Astrocyte (in vitro differentiated cells and primary cell): ENCODE measurements at regions not wholly inside any gene's neighbourhood (a gene's known extent, or its start where the extent isn't known, plus 50 kb on each side); places are given as distances from the start of the nearest gene placed in this dataset.

Experiments used
- DNase-seq: peaks from one replicate; pipeline ENCODE4 v3.0.0-alpha.2; 2010; ENCODE audit warnings: low read depth
- FAIRE-seq: peaks from 2 replicates; lab custom pipeline; 2011; peaks lifted over from hg19 to GRCh38; lab: Jason Lieb, UNC
- H2AFZ ChIP-seq: 2 replicates; pipeline ENCODE4 v1.6.0; 2012; ENCODE audit warnings: low read depth, low read length, inconsistent platforms
- H3K27ac ChIP-seq: 2 replicates; pipeline ENCODE4 v1.5.1; 2011; ENCODE audit warnings: low read depth, low read length, inconsistent platforms
- H3K27me3 ChIP-seq: 2 replicates; pipeline ENCODE4 v1.6.0; 2011; ENCODE audit warnings: low read length, inconsistent platforms; ENCODE audit not compliant: insufficient read depth
- H3K36me3 ChIP-seq: 2 replicates; pipeline ENCODE4 v1.5.1; 2011; ENCODE audit warnings: low read length, inconsistent platforms; ENCODE audit not compliant: insufficient read depth
- H3K4me1 ChIP-seq: 2 replicates; pipeline ENCODE4 v1.5.1; 2011; ENCODE audit warnings: low read length, inconsistent platforms; ENCODE audit not compliant: insufficient read depth
- H3K4me2 ChIP-seq: 2 replicates; pipeline ENCODE4 v1.6.0; 2012; ENCODE audit warnings: low read length, inconsistent platforms
- H3K4me3 ChIP-seq: 2 replicates; pipeline ENCODE4 v1.5.1; 2011; ENCODE audit warnings: low read depth, mild to moderate bottlenecking, low read length, inconsistent platforms; ENCODE audit not compliant: insufficient read depth
- H3K79me2 ChIP-seq: 2 replicates; pipeline ENCODE4 v1.6.0; 2012; ENCODE audit warnings: mild to moderate bottlenecking, low read length, inconsistent platforms; ENCODE audit not compliant: insufficient read depth
- H3K9ac ChIP-seq: 2 replicates; pipeline ENCODE4 v1.6.0; 2012; ENCODE audit warnings: mild to moderate bottlenecking, low read length, inconsistent platforms
- H3K9me3 ChIP-seq: 2 replicates; pipeline ENCODE4 v1.5.1; 2012; ENCODE audit warnings: low read depth, mild to moderate bottlenecking, low read length, inconsistent platforms; ENCODE audit not compliant: insufficient read depth
- H4K20me1 ChIP-seq: 2 replicates; pipeline ENCODE4 v1.6.0; 2012; ENCODE audit warnings: low read length, inconsistent platforms; ENCODE audit not compliant: insufficient read depth
- H3K27ac Mint-ChIP-seq: one replicate; pipeline ENCODE4 v1.8.0; 2021; ENCODE audit warnings: mild to moderate bottlenecking, mixed read lengths; ENCODE audit not compliant: unreplicated experiment
- H3K27me3 Mint-ChIP-seq: one replicate; pipeline ENCODE4 v1.8.0; 2021; ENCODE audit warnings: low read depth, mixed read lengths; ENCODE audit not compliant: unreplicated experiment
- H3K36me3 Mint-ChIP-seq: one replicate; pipeline ENCODE4 v1.8.0; 2021; ENCODE audit warnings: low read depth, mixed read lengths; ENCODE audit not compliant: unreplicated experiment
- H3K4me1 Mint-ChIP-seq: one replicate; pipeline ENCODE4 v1.8.0; 2021; ENCODE audit warnings: low read depth, mixed read lengths; ENCODE audit not compliant: unreplicated experiment
- H3K4me3 Mint-ChIP-seq: one replicate; pipeline ENCODE4 v1.8.0; 2021; ENCODE audit warnings: mild to moderate bottlenecking, moderate library complexity, mixed read lengths; ENCODE audit not compliant: unreplicated experiment
- H3K9me3 Mint-ChIP-seq: one replicate; pipeline ENCODE4 v1.8.0; 2021; ENCODE audit warnings: mild to moderate bottlenecking, mixed read lengths; ENCODE audit not compliant: unreplicated experiment
- EZH2 ChIP-seq: IDR thresholded peaks from 2 replicates; pipeline ENCODE4 v1.6.1; 2012; ENCODE audit warnings: mild to moderate bottlenecking, low read length, inconsistent platforms; ENCODE audit not compliant: insufficient read depth
- TF ChIP-seq, protein P1 (sequence below): IDR thresholded peaks from 2 replicates; pipeline ENCODE4 v1.5.1; 2011; ENCODE audit warnings: low read depth, mild to moderate bottlenecking, inconsistent platforms, low read length, moderate library complexity; ENCODE audit not compliant: insufficient read depth

DNA sequence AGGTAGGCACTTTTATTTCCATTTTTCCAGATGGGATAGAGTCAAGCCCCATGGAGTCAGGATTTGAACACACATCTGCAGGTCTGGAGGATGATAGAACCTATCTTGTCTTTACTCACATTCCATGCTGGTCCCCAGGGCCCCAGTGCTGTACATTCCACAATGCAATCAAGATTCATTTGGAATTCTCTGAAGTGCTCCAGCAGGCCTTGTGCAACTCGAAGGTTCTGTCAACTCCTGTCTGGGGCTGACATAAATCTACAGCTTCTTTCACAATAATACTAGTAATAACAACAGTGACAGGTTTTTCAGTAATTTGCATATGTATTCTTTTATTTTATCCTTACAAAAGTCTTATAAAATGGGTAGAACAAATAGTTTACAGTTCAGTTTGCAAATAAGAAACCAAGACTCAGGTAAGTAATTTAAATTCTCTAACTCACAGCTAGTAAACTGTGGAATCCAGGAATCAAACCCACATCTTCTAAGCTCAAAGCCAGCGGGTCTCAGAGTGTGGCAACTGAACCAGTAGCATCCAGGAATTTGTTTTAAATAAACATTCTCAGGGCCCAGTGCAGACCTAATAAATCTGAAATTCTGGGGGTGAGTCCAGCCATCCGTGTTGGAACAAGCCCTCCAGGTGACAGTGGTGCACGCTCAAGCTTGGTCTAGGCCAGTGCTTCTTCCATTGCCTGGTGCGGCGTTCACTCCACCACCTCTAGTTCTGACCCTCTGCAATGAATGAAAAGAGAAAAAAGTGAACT, 137.0 kb upstream of the TNFAIP3 start:
- no peaks in the 10 kb centered on the region for H3K9me3 Mint-ChIP-seq
- no peaks in the 10 kb centered on the region for H4K20me1 ChIP-seq
- no peaks in the 10 kb centered on the region for H3K79me2 ChIP-seq
- no peaks in the 10 kb centered on the region for H3K9me3 ChIP-seq
- no peak overlapping the region for H3K4me2 ChIP-seq
- H2AFZ ChIP-seq, result no peak overlapping the region
- H3K4me1 Mint-ChIP-seq, result peaks cover 10% of the 10 kb centered on the region
- FAIRE-seq (no peak), DNase-seq (no peak)
- H3K36me3 Mint-ChIP-seq, result no peaks in the 10 kb centered on the region
- H3K4me1 ChIP-seq, result peaks cover 12% of the 10 kb centered on the region
- H3K4me3 Mint-ChIP-seq, result no peak overlapping the region
- H3K4me3 ChIP-seq, result no peak overlapping the region
- no peak overlapping the region for H3K9ac ChIP-seq
- peaks cover 2% of the 10 kb centered on the region for H3K27me3 Mint-ChIP-seq
- H3K27me3 ChIP-seq, result no peaks in the 10 kb centered on the region
- no peaks in the 10 kb centered on the region for H3K36me3 ChIP-seq
- H3K27ac Mint-ChIP-seq, result no peak overlapping the region
- TF ChIP-seq EZH2, result no peak
- H3K27ac ChIP-seq, result no peak overlapping the region

DNA sequence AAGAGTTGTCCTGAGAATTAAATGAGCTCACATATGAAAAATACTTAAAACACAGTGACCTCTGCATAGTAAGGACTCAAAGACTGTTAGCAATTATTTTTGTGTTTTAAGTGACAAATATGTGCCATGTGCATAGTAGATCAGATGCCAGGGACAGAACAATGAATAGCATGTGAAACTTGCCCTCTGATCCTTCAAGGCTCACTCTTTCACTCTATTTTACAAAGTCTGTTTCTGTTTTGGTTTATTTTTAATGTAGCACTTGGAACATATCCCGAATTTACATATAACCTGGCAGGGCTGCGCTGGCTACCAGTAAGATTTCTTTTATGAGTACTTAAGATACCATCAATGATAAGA, 135.5 kb upstream of the TNFAIP3 start:
- no peaks in the 10 kb centered on the region for H3K9me3 ChIP-seq
- no peak overlapping the region for H3K4me3 Mint-ChIP-seq
- peaks cover 12% of the 10 kb centered on the region for H3K4me1 ChIP-seq
- no peaks in the 10 kb centered on the region for H4K20me1 ChIP-seq
- H3K4me2 ChIP-seq, result no peak overlapping the region
- H3K27ac Mint-ChIP-seq, result no peak overlapping the region
- H3K9me3 Mint-ChIP-seq, result no peaks in the 10 kb centered on the region
- no peak overlapping the region for H3K27ac ChIP-seq
- no peak overlapping the region for H3K4me3 ChIP-seq
- DNase-seq, result no peak
- H3K36me3 ChIP-seq, result no peaks in the 10 kb centered on the region
- H3K27me3 ChIP-seq, result no peaks in the 10 kb centered on the region
- H3K27me3 Mint-ChIP-seq, result peaks cover 2% of the 10 kb centered on the region
- no peaks in the 10 kb centered on the region for H3K36me3 Mint-ChIP-seq
- peaks cover 12% of the 10 kb centered on the region for H3K4me1 Mint-ChIP-seq
- TF ChIP-seq EZH2, result no peak
- TF ChIP-seq, protein P1, sequence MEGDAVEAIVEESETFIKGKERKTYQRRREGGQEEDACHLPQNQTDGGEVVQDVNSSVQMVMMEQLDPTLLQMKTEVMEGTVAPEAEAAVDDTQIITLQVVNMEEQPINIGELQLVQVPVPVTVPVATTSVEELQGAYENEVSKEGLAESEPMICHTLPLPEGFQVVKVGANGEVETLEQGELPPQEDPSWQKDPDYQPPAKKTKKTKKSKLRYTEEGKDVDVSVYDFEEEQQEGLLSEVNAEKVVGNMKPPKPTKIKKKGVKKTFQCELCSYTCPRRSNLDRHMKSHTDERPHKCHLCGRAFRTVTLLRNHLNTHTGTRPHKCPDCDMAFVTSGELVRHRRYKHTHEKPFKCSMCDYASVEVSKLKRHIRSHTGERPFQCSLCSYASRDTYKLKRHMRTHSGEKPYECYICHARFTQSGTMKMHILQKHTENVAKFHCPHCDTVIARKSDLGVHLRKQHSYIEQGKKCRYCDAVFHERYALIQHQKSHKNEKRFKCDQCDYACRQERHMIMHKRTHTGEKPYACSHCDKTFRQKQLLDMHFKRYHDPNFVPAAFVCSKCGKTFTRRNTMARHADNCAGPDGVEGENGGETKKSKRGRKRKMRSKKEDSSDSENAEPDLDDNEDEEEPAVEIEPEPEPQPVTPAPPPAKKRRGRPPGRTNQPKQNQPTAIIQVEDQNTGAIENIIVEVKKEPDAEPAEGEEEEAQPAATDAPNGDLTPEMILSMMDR, result no peak
- FAIRE-seq, result no peak
- no peaks in the 10 kb centered on the region for H3K79me2 ChIP-seq
- H3K9ac ChIP-seq, result no peak overlapping the region
- H2AFZ ChIP-seq, result no peak overlapping the region

DNA sequence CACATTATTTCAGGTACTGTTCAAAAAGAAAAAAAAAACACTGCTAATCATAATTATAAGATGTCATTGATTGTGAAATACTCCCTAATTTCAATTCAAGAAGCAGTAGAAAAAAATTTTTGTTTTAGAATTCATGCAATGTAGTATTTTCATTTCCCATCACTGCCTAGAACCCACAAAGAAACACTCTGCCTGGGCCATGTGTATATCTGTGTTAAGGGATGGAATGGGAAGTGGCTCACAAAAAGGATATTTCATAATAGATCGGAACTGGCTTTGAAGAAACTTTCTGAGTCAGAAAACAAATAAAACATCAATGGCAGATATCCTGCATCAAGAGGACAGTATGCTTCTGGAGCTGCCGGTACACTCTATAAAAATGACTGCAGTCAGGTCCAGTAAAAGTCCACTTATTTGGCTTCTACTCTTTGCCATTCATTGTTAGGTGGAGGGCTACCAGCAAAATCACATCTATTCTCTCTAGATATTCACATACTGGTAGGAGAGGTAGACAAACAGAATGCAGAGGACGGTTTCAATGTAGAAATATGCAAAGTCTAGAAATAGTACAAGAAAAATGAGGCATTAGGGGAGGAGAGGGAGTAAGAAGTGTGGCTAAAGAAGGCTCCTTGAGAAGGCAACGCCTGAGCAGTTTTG, 135.0 kb upstream of the TNFAIP3 start:
- peak; percentile 30 for DNase-seq
- H3K27me3 ChIP-seq, result no peaks in the 10 kb centered on the region
- H3K4me3 Mint-ChIP-seq, result no peak overlapping the region
- no peaks in the 10 kb centered on the region for H3K36me3 ChIP-seq
- no peak overlapping the region for H3K27ac ChIP-seq
- H3K4me3 ChIP-seq, result no peak overlapping the region
- TF ChIP-seq EZH2, result no peak
- TF ChIP-seq, protein P1, result no peak
- no peak overlapping the region for H3K9ac ChIP-seq
- no peaks in the 10 kb centered on the region for H3K9me3 Mint-ChIP-seq
- no peak overlapping the region for H3K27ac Mint-ChIP-seq
- peaks cover 12% of the 10 kb centered on the region for H3K4me1 Mint-ChIP-seq
- no peaks in the 10 kb centered on the region for H3K9me3 ChIP-seq
- no peaks in the 10 kb centered on the region for H4K20me1 ChIP-seq
- H3K79me2 ChIP-seq, result no peaks in the 10 kb centered on the region
- FAIRE-seq, result no peak
- H3K4me2 ChIP-seq, result peak overlapping the region; percentile 35
- H3K4me1 ChIP-seq, result peaks cover 12% of the 10 kb centered on the region
- H2AFZ ChIP-seq, result no peak overlapping the region
- H3K36me3 Mint-ChIP-seq, result no peaks in the 10 kb centered on the region
- peaks cover 2% of the 10 kb centered on the region for H3K27me3 Mint-ChIP-seq
